ENCODE measurements at regions not wholly inside any gene's neighbourhood (a gene's known extent, or its start where the extent isn't known, plus 50 kb on each side); places are given as distances from the start of the nearest gene placed in this dataset.
A peak's percentile ranks its signal among the peaks of the same experiment; 100 is the strongest.

- DNase-seq (ENCODE audit: low spot score), result no peak
Measured at GRCh38 chr6:111987295-111987694, 66.6 kb upstream of the CCN6 start.

DNA sequence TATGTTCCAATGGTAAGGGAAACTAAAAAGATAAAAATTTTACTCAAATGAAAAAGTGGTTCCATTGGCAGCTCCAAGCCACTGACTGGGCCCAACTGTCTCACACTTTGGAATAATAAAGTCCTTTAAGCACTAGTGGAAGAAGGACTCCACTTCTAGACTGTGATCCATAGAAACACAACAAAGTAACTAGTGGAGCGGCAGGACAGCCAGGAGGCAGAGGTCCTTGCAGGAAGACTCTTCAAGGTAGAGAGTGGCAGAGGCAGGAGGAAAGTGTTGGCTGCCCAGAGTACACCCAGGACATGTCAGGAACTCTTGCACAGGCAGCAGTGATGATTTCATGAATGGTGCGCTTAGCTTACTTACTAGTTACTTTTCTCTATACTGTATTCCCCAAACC, 65.0 kb upstream of the CCN6 start:
- DNase-seq (ENCODE audit: low spot score), result peak; percentile 27

DNA sequence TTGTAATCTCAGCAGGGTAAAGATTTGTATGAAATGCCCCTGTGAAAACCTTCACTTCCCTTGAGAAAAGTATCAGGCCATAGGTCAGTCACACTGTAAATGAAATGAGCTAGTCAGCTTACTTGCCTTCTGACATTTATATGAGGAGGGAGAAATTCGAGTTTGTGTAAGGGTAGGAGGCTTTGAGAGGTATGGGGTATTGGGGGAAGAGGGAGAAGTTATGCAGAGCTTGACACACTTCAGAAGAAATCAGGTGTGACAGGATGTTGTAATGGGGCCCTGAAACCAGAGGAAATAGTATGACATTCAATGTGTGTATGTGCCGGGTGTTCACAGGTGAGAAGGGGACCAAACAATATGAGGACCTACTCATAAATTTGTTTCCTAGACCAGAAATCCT, 64.2 kb upstream of the CCN6 start:
- peak; percentile 4 for DNase-seq (ENCODE audit: low spot score)

GRCh38 chr6:111990214-111990613, 63.7 kb upstream of the CCN6 start:
- no peak for DNase-seq (ENCODE audit: low spot score)

GRCh38 chr6:111992851-111993250, 61.1 kb upstream of the CCN6 start:
- no peak for DNase-seq (ENCODE audit: low spot score)

DNA sequence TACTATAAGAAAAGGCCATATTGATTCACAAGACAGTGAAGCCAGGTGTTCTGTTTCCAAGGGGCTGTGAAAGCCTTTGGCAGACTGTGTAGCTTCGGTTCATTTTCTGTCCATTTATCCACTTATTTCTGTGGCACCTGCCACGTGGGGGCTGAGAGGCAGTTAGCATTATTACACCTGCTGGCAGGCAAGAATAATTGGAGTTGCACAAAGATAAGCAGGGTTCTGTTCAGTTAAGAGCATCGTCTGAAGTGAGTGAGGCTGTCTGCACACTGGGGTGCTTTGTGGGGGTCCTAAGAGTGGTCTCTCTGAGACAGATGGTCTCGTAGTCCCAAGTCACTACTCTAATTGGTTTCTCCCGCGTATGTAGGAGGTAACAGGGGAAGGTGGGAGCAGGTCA, 60.6 kb upstream of the CCN6 start:
- DNase-seq (ENCODE audit: low spot score), result no peak

- no peak for DNase-seq (ENCODE audit: low spot score)
Measured at GRCh38 chr6:111994791-111995190, 59.1 kb upstream of the CCN6 start.

- DNase-seq (ENCODE audit: low spot score), result no peak
Measured at GRCh38 chr6:111995404-111995803, 58.5 kb upstream of the CCN6 start.

- DNase-seq (ENCODE audit: low spot score), result no peak
Measured at GRCh38 chr6:111996144-111996865, 57.6 kb upstream of the CCN6 start.

DNA sequence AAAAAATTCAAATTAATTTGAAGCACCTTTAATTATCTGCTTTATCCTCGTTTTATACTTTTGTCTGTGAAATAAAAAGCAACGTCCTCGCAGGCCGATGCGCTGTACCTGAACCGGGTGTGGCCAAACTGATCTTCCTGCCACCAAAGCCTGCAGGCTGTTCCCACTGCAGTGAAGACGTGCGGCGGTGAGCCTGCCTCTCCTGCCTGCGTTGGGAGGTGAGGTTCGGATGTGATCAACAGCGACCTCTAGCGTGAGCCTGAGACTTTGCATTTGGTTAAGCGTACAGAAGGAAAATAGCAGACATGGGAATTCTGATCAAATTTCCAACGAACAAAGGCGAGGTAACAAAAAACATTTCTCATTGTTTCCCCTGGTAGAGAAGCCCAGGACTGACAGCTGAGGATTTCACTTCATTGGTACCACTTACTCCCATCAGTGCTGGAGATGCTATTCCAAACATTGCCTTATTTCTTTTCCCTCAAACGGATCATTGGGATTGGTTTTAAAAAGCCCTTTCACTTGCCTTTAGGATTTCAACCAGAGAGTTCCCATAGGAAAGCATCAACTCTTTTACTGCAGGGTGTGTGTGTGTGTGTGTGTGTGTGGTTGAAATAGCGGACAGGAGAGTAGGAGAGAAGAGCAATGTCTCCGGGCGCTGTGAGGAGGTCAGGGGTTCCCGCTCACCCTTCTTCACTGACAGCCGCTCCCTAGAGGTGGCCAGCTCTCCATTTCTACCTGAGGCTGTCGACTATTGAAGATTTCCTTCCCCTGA, 56.6 kb upstream of the CCN6 start:
- DNase-seq (ENCODE audit: low spot score), result peak; percentile 85

GRCh38 chr6:111997853-111998208, 56.1 kb upstream of the CCN6 start:
- no peak for DNase-seq (ENCODE audit: low spot score)

DNA sequence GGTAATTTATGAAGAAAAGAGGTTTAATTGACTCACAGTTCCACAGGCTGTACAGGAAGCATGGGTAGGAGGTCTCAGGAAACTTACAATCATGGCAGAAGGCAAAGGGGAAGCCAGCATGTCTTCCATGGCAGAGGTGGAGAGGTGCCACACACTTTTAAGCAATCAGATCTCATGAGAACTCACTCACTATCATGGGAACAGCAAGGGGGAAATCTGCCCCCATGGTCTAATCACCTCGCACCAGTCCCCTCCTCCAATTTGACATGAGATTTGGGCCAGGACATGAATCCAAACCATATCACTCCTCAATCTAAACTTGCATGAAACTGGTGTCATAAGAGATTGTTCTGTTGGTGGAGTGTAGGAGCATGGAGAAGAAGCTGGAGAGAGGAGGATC, 51.6 kb upstream of the CCN6 start:
- DNase-seq (ENCODE audit: low spot score), result no peak

Measured in ecto neural progenitor cell (in vitro differentiated cells).